ENCODE measurements at regions not wholly inside any gene's neighbourhood (a gene's known extent, or its start where the extent isn't known, plus 50 kb on each side); places are given as distances from the start of the nearest gene placed in this dataset.

DNA sequence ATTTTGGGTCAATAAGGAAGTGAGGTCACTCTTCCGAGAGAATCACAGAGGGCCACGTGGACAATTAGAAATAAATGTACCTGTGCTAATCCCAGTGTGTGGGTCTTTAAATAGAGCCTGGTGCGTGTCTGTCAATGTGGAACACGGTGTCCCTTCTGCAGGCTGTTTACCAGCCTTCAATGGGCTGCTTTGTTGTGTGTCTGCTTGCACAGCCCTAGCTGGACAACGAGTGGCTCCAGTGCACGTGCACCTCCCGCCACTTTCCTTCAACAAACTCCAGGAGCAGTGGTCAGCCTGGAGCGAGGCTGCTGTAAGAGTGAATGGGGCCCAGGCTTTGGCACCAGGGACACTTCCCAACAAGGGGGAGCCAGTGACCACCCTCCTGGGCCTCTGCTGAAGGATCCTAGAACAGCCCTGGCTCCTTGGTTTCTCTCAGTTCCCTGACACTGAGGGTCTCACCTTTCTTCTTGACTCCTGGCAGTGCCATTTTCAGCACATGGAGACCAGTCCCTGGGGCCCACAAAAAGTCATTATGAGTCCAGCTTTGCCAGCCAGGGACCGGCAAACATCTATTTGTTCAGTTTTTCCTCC, 76.1 kb downstream of the ISG20 start:
- Histone ChIP-seq H3K4me1 (ENCODE audit: control insufficient read depth, insufficient read depth, low read length) (no peaks in the 10 kb centered on the region), H3K27ac (ENCODE audit: extremely low read depth, low read depth, low read length) (no peak overlapping the region), H3K9me3 (ENCODE audit: control insufficient read depth, insufficient read depth, low read depth, low read length) (no peaks in the 10 kb centered on the region), H3K4me3 (ENCODE audit: low read depth, low read length) (no peak overlapping the region), H3K36me3 (ENCODE audit: control insufficient read depth in 2 of 2, insufficient read depth in 1 of 2, low read length in 2 of 2) (no peaks in the 10 kb centered on the region)
- ChIA-PET POLR2A (no interaction called here), CTCF (interaction anchor here (0.6 kb wide), 1 partner anchor 51 kb away, joined by 3 read pairs; no protein-coding TSS in a partner anchor)
- TF ChIP-seq KLF16 (tag by site-specific recombination; IDR thresholded peaks at IDR 0.05) (no peak), ZNF239 (tag by site-specific recombination; IDR thresholded peaks at IDR 0.05) (no peak), SCRT2 (tag by site-specific recombination; IDR thresholded peaks at IDR 0.05) (no peak), ZNF148 (tag by site-specific recombination; IDR thresholded peaks at IDR 0.05; ENCODE audit: borderline replicate concordance) (no peak), ZNF223 (tag by site-specific recombination; IDR thresholded peaks at IDR 0.05) (no peak), ZNF521 (tag by site-specific recombination; IDR thresholded peaks at IDR 0.05) (no peak), ZNF777 (tag by site-specific recombination; IDR thresholded peaks at IDR 0.05; ENCODE audit: borderline replicate concordance) (no peak), ZNF132 (tag by site-specific recombination; IDR thresholded peaks at IDR 0.05; ENCODE audit: borderline replicate concordance) (no peak), KLF10 (tag by site-specific recombination; IDR thresholded peaks at IDR 0.05) (no peak), ZNF529 (tag by site-specific recombination; IDR thresholded peaks at IDR 0.05; ENCODE audit: insufficient replicate concordance) (no peak), ZNF221 (tag by site-specific recombination; IDR thresholded peaks at IDR 0.05; ENCODE audit: borderline replicate concordance) (no peak), ZNF23 (tag by site-specific recombination; IDR thresholded peaks at IDR 0.05; ENCODE audit: borderline replicate concordance) (no peak), ZNF335 (tag by site-specific recombination; conservative IDR thresholded peaks at IDR 0.05) (no peak)
- TF ChIP-seq, protein P1, sequence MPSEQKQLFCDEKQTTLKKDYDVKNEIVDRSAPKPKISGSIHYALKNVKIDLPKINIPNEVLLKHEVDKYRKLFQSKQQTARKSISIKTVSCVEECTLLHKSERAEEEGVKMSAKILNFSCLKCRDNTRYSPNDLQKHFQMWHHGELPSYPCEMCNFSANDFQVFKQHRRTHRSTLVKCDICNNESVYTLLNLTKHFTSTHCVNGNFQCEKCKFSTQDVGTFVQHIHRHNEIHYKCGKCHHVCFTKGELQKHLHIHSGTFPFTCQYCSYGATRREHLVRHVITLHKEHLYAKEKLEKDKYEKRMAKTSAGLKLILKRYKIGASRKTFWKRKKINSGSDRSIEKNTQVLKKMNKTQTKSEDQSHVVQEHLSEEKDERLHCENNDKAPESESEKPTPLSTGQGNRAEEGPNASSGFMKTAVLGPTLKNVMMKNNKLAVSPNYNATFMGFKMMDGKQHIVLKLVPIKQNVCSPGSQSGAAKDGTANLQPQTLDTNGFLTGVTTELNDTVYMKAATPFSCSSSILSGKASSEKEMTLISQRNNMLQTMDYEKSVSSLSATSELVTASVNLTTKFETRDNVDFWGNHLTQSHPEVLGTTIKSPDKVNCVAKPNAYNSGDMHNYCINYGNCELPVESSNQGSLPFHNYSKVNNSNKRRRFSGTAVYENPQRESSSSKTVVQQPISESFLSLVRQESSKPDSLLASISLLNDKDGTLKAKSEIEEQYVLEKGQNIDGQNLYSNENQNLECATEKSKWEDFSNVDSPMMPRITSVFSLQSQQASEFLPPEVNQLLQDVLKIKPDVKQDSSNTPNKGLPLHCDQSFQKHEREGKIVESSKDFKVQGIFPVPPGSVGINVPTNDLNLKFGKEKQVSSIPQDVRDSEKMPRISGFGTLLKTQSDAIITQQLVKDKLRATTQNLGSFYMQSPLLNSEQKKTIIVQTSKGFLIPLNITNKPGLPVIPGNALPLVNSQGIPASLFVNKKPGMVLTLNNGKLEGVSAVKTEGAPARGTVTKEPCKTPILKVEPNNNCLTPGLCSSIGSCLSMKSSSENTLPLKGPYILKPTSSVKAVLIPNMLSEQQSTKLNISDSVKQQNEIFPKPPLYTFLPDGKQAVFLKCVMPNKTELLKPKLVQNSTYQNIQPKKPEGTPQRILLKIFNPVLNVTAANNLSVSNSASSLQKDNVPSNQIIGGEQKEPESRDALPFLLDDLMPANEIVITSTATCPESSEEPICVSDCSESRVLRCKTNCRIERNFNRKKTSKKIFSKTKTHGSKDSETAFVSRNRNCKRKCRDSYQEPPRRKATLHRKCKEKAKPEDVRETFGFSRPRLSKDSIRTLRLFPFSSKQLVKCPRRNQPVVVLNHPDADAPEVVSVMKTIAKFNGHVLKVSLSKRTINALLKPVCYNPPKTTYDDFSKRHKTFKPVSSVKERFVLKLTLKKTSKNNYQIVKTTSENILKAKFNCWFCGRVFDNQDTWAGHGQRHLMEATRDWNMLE (tag by site-specific recombination; conservative IDR thresholded peaks at IDR 0.05; ENCODE audit: low read depth): no peak
- TF ChIP-seq, protein P2, sequence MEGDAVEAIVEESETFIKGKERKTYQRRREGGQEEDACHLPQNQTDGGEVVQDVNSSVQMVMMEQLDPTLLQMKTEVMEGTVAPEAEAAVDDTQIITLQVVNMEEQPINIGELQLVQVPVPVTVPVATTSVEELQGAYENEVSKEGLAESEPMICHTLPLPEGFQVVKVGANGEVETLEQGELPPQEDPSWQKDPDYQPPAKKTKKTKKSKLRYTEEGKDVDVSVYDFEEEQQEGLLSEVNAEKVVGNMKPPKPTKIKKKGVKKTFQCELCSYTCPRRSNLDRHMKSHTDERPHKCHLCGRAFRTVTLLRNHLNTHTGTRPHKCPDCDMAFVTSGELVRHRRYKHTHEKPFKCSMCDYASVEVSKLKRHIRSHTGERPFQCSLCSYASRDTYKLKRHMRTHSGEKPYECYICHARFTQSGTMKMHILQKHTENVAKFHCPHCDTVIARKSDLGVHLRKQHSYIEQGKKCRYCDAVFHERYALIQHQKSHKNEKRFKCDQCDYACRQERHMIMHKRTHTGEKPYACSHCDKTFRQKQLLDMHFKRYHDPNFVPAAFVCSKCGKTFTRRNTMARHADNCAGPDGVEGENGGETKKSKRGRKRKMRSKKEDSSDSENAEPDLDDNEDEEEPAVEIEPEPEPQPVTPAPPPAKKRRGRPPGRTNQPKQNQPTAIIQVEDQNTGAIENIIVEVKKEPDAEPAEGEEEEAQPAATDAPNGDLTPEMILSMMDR (tag by site-specific recombination; IDR thresholded peaks at IDR 0.05): no peak

All from HEK293 (cell line).